ENCODE measurements at regions not wholly inside any gene's neighbourhood (a gene's known extent, or its start where the extent isn't known, plus 50 kb on each side); places are given as distances from the start of the nearest gene placed in this dataset.

DNA sequence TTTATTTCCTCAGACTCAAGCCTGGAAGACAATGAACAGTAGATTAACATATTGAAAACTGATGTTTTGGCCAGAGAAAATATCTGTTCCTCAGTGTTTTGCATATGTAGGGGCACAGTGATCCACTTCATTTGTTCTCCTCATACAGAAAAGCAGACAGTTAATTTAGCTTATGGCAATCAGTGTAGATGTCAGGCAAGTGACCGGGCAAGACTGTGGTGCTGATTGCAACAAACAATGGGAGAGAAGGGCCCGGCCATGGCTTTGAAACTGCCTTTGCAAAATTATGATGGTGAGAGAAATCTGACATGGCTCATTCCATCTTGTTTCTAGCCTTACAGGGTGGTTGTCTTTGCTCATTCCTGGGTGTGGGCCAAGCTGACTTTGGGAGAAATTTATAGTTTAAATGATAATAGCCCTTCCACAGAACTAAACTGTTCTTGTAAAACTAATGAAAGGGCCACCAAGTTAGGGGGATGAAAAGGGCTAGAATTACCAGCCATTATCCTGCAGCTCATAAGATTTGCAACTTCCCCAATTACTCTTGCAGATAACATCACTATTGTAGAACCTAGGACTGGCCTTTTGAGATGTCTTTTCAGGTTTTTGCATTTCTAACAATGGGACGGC, 220.3 kb downstream of the KTN1 start:
- TF ChIP-seq ARNTL (CRISPR knock-in tag; IDR thresholded peaks at IDR 0.05; ENCODE audit: borderline replicate concordance, low read depth) (no peak), ISL1 (CRISPR knock-in tag; IDR thresholded peaks at IDR 0.05) (no peak)
- TF ChIP-seq, protein P1, sequence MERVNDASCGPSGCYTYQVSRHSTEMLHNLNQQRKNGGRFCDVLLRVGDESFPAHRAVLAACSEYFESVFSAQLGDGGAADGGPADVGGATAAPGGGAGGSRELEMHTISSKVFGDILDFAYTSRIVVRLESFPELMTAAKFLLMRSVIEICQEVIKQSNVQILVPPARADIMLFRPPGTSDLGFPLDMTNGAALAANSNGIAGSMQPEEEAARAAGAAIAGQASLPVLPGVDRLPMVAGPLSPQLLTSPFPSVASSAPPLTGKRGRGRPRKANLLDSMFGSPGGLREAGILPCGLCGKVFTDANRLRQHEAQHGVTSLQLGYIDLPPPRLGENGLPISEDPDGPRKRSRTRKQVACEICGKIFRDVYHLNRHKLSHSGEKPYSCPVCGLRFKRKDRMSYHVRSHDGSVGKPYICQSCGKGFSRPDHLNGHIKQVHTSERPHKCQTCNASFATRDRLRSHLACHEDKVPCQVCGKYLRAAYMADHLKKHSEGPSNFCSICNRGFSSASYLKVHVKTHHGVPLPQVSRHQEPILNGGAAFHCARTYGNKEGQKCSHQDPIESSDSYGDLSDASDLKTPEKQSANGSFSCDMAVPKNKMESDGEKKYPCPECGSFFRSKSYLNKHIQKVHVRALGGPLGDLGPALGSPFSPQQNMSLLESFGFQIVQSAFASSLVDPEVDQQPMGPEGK (CRISPR knock-in tag; IDR thresholded peaks at IDR 0.05; ENCODE audit: borderline replicate concordance), result no peak

All from SK-N-SH treated with all-trans-retinoic acid at 6 μM for 48 hours (cell line).